ENCODE measurements at regions not wholly inside any gene's neighbourhood (a gene's known extent, or its start where the extent isn't known, plus 50 kb on each side); places are given as distances from the start of the nearest gene placed in this dataset.

DNA sequence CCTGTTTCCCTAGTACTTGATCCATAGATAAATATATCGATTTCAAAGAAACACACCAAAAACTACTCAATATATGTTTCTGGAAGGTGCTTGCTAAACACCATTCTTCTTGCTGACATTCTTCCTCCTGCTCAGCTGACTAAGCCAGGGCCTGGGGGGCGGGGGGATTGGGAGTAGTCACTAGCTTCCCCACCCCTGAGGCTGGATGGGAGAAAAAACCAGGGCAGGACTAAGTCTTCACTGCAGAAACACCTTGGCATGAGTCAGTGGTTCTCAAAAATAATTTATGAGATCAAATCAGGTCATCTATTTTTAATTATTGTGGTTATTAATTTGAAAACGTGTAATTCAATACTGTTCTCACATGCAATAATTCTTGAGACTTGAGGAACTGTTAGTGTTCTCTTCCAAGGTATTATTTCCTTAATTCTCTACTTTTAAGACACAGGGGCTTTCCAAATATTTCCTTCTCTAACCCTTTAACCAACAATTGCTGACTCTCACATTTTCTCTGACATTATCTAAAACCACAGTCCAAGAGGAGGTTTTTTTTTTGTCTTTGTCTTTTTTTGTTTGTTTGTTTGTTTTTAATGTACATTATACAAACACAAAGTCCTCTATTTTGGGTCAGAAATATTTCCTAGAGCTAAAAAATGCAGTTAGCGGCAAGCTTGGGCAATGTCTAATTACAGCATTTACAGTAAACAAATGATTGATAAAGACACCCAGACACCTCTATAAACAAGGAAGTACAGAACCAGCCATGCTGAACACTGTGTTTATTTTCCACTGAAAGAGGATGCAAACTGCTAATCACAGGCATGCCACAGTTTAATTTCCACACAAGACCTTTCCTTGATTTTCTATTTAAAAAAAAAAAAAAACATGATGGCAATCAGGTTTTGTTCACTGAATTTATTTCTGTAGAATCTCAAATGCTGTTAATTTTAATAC, 120.3 kb upstream of the USP9X start:
- intact Hi-C loops (cut with DNase I) = no loop called here
- Histone ChIP-seq H3K27ac (no peak overlapping the region), H3K4me3 (no peak overlapping the region), H3K4me1 (no peaks in the 10 kb centered on the region), H3K36me3 (no peaks in the 10 kb centered on the region), H3K9me3 (no peaks in the 10 kb centered on the region), H3K27me3 (no peaks in the 10 kb centered on the region)
- TF ChIP-seq, protein P1, sequence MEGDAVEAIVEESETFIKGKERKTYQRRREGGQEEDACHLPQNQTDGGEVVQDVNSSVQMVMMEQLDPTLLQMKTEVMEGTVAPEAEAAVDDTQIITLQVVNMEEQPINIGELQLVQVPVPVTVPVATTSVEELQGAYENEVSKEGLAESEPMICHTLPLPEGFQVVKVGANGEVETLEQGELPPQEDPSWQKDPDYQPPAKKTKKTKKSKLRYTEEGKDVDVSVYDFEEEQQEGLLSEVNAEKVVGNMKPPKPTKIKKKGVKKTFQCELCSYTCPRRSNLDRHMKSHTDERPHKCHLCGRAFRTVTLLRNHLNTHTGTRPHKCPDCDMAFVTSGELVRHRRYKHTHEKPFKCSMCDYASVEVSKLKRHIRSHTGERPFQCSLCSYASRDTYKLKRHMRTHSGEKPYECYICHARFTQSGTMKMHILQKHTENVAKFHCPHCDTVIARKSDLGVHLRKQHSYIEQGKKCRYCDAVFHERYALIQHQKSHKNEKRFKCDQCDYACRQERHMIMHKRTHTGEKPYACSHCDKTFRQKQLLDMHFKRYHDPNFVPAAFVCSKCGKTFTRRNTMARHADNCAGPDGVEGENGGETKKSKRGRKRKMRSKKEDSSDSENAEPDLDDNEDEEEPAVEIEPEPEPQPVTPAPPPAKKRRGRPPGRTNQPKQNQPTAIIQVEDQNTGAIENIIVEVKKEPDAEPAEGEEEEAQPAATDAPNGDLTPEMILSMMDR (IDR thresholded peaks at IDR 0.05) = no peak
- no peak for TF ChIP-seq POLR2A (IDR thresholded peaks at IDR 0.05)
- no peak for TF ChIP-seq POLR2AphosphoS5 (IDR thresholded peaks at IDR 0.05; ENCODE audit: insufficient read depth in 1 of 2, low read depth in 1 of 2)
- DNase-seq (ENCODE audit: extremely low spot score in 2 of 2) = no peak

DNA sequence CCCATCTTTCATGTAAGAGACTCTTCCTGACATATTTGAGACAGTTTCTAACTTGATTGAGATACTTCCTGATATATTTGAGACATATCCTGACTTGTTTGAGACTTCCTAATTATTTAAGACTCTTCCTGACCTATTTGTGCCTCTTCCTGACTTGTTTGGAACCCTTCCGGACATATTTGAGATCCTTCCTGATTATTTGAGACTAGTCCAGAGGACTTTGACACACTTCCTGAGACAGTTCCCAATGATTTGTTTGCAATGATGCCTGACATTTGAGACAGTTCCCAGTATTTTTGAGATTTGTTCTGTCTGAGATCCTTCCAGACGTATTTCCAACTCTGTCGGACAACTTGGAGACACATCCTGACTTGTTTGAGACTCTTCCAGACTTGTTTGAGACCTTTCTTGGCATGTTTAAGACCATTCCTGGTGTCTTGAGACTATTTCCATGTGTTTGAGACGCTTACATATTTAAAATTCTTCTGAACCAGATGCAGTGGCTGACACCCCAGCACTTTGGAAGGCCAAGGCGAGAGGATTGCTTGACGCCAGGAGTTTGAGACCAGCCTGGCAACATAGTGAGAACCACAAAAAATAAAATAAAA, 118.9 kb upstream of the USP9X start:
- H3K9me3 ChIP-seq = no peaks in the 10 kb centered on the region
- no peaks in the 10 kb centered on the region for H3K36me3 ChIP-seq
- DNase-seq (ENCODE audit: extremely low spot score in 2 of 2) = no peak
- H3K4me1 ChIP-seq = no peaks in the 10 kb centered on the region
- intact Hi-C loops (cut with DNase I) = no loop called here
- TF ChIP-seq POLR2A (IDR thresholded peaks at IDR 0.05) = no peak
- no peak for TF ChIP-seq POLR2AphosphoS5 (IDR thresholded peaks at IDR 0.05; ENCODE audit: insufficient read depth in 1 of 2, low read depth in 1 of 2)
- TF ChIP-seq, protein P1 (IDR thresholded peaks at IDR 0.05) = no peak
- H3K4me3 ChIP-seq = no peak overlapping the region
- H3K27me3 ChIP-seq = no peaks in the 10 kb centered on the region
- H3K27ac ChIP-seq = no peak overlapping the region

DNA sequence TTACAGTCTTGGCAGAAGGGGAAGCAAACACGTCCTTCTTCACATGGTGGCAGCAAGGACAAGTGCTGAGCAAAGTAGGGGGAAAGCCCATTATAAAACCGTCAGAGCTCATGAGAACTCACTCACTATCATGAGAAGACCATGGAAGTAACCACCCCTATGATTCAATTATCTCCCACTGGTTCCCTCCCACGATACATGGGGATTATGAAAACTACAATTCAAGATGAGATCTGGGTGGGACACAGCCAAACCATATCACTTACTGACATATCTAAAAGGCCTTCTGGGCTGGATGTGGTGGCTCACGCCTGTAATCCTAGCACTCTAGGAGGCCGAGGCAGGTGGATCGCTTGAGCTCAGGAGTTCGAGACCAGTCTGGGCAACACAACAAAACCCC, 117.1 kb upstream of the USP9X start:
- intact Hi-C loops (cut with DNase I) = no loop called here
- Histone ChIP-seq H3K36me3 (no peaks in the 10 kb centered on the region), H3K9me3 (no peaks in the 10 kb centered on the region), H3K4me1 (no peaks in the 10 kb centered on the region), H3K27me3 (no peaks in the 10 kb centered on the region), H3K4me3 (no peak overlapping the region), H3K27ac (no peak overlapping the region)
- DNase-seq (ENCODE audit: extremely low spot score in 2 of 2) = no peak
- no peak for TF ChIP-seq POLR2A (IDR thresholded peaks at IDR 0.05)
- no peak for TF ChIP-seq POLR2AphosphoS5 (IDR thresholded peaks at IDR 0.05; ENCODE audit: insufficient read depth in 1 of 2, low read depth in 1 of 2)
- TF ChIP-seq, protein P1 (IDR thresholded peaks at IDR 0.05) = no peak

DNA sequence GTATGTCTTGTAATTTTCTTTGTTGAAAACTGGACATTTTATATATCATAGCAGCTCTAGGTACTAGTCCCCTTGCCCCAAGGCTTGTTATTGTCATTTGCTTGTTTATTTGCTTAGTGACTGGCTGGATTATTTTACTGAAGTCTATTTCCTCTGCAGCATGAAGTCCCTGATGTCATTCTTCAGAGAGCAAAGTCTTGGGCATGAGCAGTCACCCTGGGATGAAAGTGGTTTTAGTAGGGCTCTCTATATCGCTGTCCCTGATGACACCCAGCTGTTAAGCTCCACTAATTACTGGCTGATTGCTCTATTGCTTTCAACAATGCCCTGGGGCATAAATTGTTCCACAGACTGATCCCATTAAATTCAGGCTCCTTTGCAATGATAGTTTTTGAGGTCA, 113.5 kb upstream of the USP9X start:
- H3K36me3 ChIP-seq = no peaks in the 10 kb centered on the region
- H3K9me3 ChIP-seq = no peaks in the 10 kb centered on the region
- H3K4me1 ChIP-seq = no peaks in the 10 kb centered on the region
- TF ChIP-seq, protein P1 (IDR thresholded peaks at IDR 0.05) = no peak
- no peak for TF ChIP-seq POLR2A (IDR thresholded peaks at IDR 0.05)
- no peak for TF ChIP-seq POLR2AphosphoS5 (IDR thresholded peaks at IDR 0.05; ENCODE audit: insufficient read depth in 1 of 2, low read depth in 1 of 2)
- intact Hi-C loops (cut with DNase I) = no loop called here
- H3K27me3 ChIP-seq = no peaks in the 10 kb centered on the region
- DNase-seq (ENCODE audit: extremely low spot score in 2 of 2) = no peak
- no peak overlapping the region for H3K27ac ChIP-seq
- H3K4me3 ChIP-seq = no peak overlapping the region

DNA sequence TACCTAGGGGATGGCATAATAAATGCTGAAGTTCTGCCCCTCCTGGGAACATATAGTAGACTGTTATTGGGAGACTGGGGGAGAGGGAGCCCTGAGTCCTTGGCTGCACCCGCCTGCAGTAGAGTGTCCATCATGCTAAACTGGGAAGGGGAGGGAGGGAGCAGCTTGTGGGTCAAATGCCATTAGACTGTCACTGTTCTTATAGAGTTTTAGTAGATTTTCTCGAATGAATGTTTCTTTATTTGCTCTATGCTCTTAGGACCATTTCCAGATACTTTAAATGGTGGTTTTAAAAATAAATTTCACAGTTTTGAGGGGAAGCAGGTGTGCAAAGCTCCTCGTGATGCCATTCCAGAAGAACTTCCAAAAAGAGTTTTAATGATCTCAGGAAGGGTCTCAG, 111.6 kb upstream of the USP9X start:
- no peaks in the 10 kb centered on the region for H3K27me3 ChIP-seq
- no peaks in the 10 kb centered on the region for H3K9me3 ChIP-seq
- H3K4me3 ChIP-seq = no peak overlapping the region
- no peaks in the 10 kb centered on the region for H3K36me3 ChIP-seq
- intact Hi-C loops (cut with DNase I) = no loop called here
- DNase-seq (ENCODE audit: extremely low spot score in 2 of 2) = no peak
- H3K4me1 ChIP-seq = no peaks in the 10 kb centered on the region
- no peak overlapping the region for H3K27ac ChIP-seq
- TF ChIP-seq, protein P1 (IDR thresholded peaks at IDR 0.05) = no peak
- no peak for TF ChIP-seq POLR2AphosphoS5 (IDR thresholded peaks at IDR 0.05; ENCODE audit: insufficient read depth in 1 of 2, low read depth in 1 of 2)
- TF ChIP-seq POLR2A (IDR thresholded peaks at IDR 0.05) = no peak
